Neuronal stem cell (in vitro differentiated cells): ENCODE measurements at regions not wholly inside any gene's neighbourhood (a gene's known extent, or its start where the extent isn't known, plus 50 kb on each side); places are given as distances from the start of the nearest gene placed in this dataset.
"Not testable (repeated sequence)": the region's sequence is repeated elsewhere in the genome, so short reads cannot be mapped to it uniquely, and the experiment has no call there.

Experiments used
- DNase-seq: peaks from one replicate; pipeline ENCODE4 v3.0.0-alpha.2; 2013; ENCODE audit warnings: low spot score
- H2AFZ ChIP-seq: one replicate; pipeline ENCODE4 v1.6.1; 2013; ENCODE audit warnings: mild to moderate bottlenecking, low read length, inconsistent platforms
- H2AK5ac ChIP-seq: 2 replicates; pipeline ENCODE4 v1.6.1; 2013; ENCODE audit warnings: low read depth, mild to moderate bottlenecking, inconsistent platforms, low read length, moderate library complexity, mixed read lengths
- H2BK120ac ChIP-seq: 2 replicates; pipeline ENCODE4 v1.6.1; 2013; ENCODE audit warnings: low read depth, mild to moderate bottlenecking, inconsistent platforms, low read length, moderate library complexity, mixed read lengths
- H2BK12ac ChIP-seq: one replicate; pipeline ENCODE4 v1.6.1; 2013; ENCODE audit warnings: low read length, inconsistent platforms
- H2BK15ac ChIP-seq: 2 replicates; pipeline ENCODE4 v1.6.1; 2013; ENCODE audit warnings: mild to moderate bottlenecking, low read length, inconsistent platforms, mixed read lengths
- H2BK5ac ChIP-seq: one replicate; pipeline ENCODE4 v1.6.1; 2013; ENCODE audit warnings: inconsistent platforms, mild to moderate bottlenecking, low read length, moderate library complexity
- H3K14ac ChIP-seq: one replicate; pipeline ENCODE4 v1.6.1; 2013; ENCODE audit warnings: low read length, inconsistent platforms
- H3K18ac ChIP-seq: 2 replicates; pipeline ENCODE4 v1.6.1; 2013; ENCODE audit warnings: low read length, inconsistent platforms
- H3K23ac ChIP-seq: 2 replicates; pipeline ENCODE4 v1.6.1; 2013; ENCODE audit warnings: low read depth, mild to moderate bottlenecking, mixed read lengths, low read length, inconsistent platforms; ENCODE audit not compliant: poor library complexity
- H3K27ac ChIP-seq: replicated peaks from 3 replicates; pipeline ENCODE4 v1.5.1; 2013; ENCODE audit warnings: low read length, inconsistent platforms
- H3K27me3 ChIP-seq, 3 experiments: 2 replicates each; pipeline ENCODE4 v1.6.1; 2013; ENCODE audit warnings: low read length in 3 of 3, mild to moderate bottlenecking in 2 of 3, inconsistent platforms in 1 of 3, low read depth in 1 of 3, mixed read lengths in 1 of 3, moderate library complexity in 1 of 3; ENCODE audit not compliant: control insufficient read depth in 3 of 3, insufficient read depth in 3 of 3
- H3K36me3 ChIP-seq, 2 donors: replicated peaks in 1 of 2; 2 replicates each; pipeline ENCODE4 v1.6.1; 2013; ENCODE audit warnings: low read length in 2 of 2; ENCODE audit not compliant: control insufficient read depth in 2 of 2, insufficient read depth in 2 of 2
- H3K4ac ChIP-seq: 2 replicates; pipeline ENCODE4 v1.6.1; 2013; ENCODE audit warnings: inconsistent platforms, mild to moderate bottlenecking, low read length, moderate library complexity
- H3K4me1 ChIP-seq, 2 donors: 1 replicate in 1 of 2; 2 replicates in 1 of 2; pipeline ENCODE4 v1.6.1; 2013; ENCODE audit warnings: low read length in 2 of 2, low read depth in 1 of 2; ENCODE audit not compliant: control insufficient read depth in 2 of 2, insufficient read depth in 1 of 2
- H3K4me2 ChIP-seq: one replicate; pipeline ENCODE4 v1.6.1; 2013; ENCODE audit warnings: mild to moderate bottlenecking, low read length, inconsistent platforms; ENCODE audit not compliant: insufficient read depth, poor library complexity, severe bottlenecking
- H3K4me3 ChIP-seq, 2 donors: 2 replicates each; pipeline ENCODE4 v1.5.1; 2013; ENCODE audit warnings: low read length in 2 of 2, mild to moderate bottlenecking in 2 of 2, inconsistent platforms in 1 of 2, moderate library complexity in 1 of 2
- H3K79me1 ChIP-seq: one replicate; pipeline ENCODE4 v1.6.1; 2013; ENCODE audit warnings: low read depth, mild to moderate bottlenecking, inconsistent platforms, low read length, moderate library complexity
- H3K9ac ChIP-seq: one replicate; pipeline ENCODE4 v1.6.1; 2013; ENCODE audit warnings: mild to moderate bottlenecking, low read depth, low read length, inconsistent platforms; ENCODE audit not compliant: poor library complexity
- H3K9me3 ChIP-seq, 2 donors: replicated peaks in 1 of 2; 2 replicates each; pipeline versions ENCODE3 to v1.6.1; 2013; ENCODE audit warnings: low read length in 2 of 2, mild to moderate bottlenecking in 2 of 2, inconsistent platforms in 1 of 2, low read depth in 1 of 2, mixed read lengths in 1 of 2, moderate library complexity in 1 of 2; ENCODE audit not compliant: control insufficient read depth in 2 of 2, insufficient read depth in 1 of 2
- H4K8ac ChIP-seq: one replicate; pipeline ENCODE4 v1.6.1; 2013; ENCODE audit warnings: low read depth, mild to moderate bottlenecking, inconsistent platforms, low read length, moderate library complexity
- H4K91ac ChIP-seq: one replicate; pipeline ENCODE4 v1.6.1; 2013; ENCODE audit warnings: low read length, low read depth, mild to moderate bottlenecking, inconsistent platforms; ENCODE audit not compliant: poor library complexity
- WGBS, 2 donors: extraction: QIAGEN DNeasy Blood & Tissue Kit; methylation state at CpG; one replicate each; pipeline ENCODE4 v1.1.7; 2013; ENCODE audit warnings: missing lambda C conversion rate in 2 of 2, mixed read lengths in 1 of 2; ENCODE audit not compliant: insufficient read length in 2 of 2, insufficient replicate concordance in 1 of 2; ENCODE audit errors: extremely low coverage in 2 of 2; 5-methylcytosine and 5-hydroxymethylcytosine counted together

- Histone ChIP-seq H4K8ac (no peak overlapping the region), H3K79me1 (no peaks in the 10 kb centered on the region), H4K91ac (no peak overlapping the region), H2AFZ (no peak overlapping the region), H2BK5ac (no peak overlapping the region), H3K27ac (no peak overlapping the region), H2BK120ac (no peak overlapping the region), H3K4me3 (no peak overlapping the region), H3K4me1 (peaks cover 0 to 1% of the 10 kb centered on the region in 2 donors), H3K14ac (no peak overlapping the region), H3K4me2 (no peak overlapping the region), H2BK12ac (no peak overlapping the region), H2AK5ac (no peak overlapping the region), H3K9me3 (no peaks in the 10 kb centered on the region), H3K36me3 (no peaks in the 10 kb centered on the region), H3K4ac (no peak overlapping the region), H3K18ac (no peak overlapping the region), H3K27me3 (no peaks in the 10 kb centered on the region), H3K23ac (no peak overlapping the region), H3K9ac (no peak overlapping the region), H2BK15ac (no peak overlapping the region)
- WGBS, 2 donors, result no CpG with 5 or more reads among the region's 4 CpGs
- no peak for DNase-seq
Observed at GRCh38 chr9:104302775-104303174, 201.3 kb upstream of the OR13F1 start.

DNA sequence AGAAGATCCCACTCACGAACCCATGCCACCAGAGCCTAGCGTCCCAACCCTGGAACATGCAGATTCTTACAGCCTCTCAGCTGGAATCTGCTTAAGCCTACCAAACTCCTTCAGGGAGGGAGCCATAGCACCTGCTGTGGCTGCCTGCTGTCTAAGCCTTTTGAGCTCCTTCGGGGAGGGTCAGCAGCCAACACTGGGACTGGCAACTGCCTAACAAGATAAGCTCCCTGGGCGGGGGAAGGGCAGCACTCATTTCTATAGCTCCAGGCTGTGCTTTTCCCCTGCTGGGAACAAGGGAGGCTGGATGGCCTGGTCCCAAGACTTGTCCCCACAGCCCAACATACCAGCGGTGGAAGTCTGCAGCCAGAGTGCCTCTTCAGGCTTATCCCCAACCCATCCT is 199.1 kb upstream of the OR13F1 start:
- Histone ChIP-seq H2BK5ac (no peak overlapping the region), H3K4me2 (no peak overlapping the region), H4K91ac (no peak overlapping the region), H3K9ac (no peak overlapping the region), H3K9me3 (no peaks in the 10 kb centered on the region), H3K27me3 (no peaks in the 10 kb centered on the region), H3K4me3 (no peak overlapping the region), H3K14ac (no peak overlapping the region), H2BK15ac (no peak overlapping the region), H3K36me3 (no peaks in the 10 kb centered on the region), H3K27ac (no peak overlapping the region), H2AFZ (no peak overlapping the region), H4K8ac (no peak overlapping the region), H3K18ac (no peak overlapping the region), H3K23ac (no peak overlapping the region), H2BK120ac (no peak overlapping the region), H3K4me1 (peaks cover 0 to 1% of the 10 kb centered on the region in 2 donors), H3K4ac (no peak overlapping the region), H2AK5ac (no peak overlapping the region), H2BK12ac (no peak overlapping the region), H3K79me1 (no peaks in the 10 kb centered on the region)
- no CpG with 5 or more reads among the region's 5 CpGs for WGBS, 2 donors
- no peak for DNase-seq

DNA sequence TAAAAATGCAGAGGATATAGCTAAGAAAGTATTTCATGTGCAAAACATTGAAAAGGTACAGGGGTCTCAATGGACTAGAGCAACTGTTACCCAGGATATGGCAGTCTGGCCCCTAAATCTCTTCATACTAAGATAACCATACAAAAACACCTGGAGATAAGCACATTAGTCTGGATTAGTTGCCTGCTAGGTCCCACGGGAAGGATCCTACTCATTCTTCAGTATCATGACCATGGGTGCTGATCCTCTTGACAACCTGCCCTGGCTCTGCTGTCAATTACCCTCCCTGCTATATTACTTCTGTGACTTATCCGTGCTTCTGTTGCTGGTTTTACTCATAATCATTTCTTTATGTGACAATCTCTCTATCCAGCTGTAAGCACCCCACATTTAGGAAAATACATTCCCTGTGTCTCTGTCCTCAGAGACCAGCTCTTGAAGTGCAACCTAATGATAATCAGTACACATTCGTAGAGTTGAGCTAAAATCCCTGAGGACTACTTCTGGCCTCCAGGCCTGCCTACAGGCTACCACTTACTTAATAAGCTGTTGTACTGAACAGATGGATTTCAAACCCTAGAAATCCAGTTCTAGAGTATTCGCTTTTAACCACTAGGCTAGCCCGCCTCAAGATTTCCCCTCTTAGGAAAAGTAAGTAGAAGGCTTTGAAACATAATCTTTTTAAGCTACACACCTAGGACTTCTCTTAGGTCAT is 190.5 kb upstream of the OR13F1 start:
- Histone ChIP-seq H4K8ac (no peak overlapping the region), H2BK15ac (no peak overlapping the region), H2BK5ac (no peak overlapping the region), H3K18ac (no peak overlapping the region), H3K79me1 (no peaks in the 10 kb centered on the region), H3K23ac (no peak overlapping the region), H3K4me1 (no peaks in the 10 kb centered on the region), H2AFZ (no peak overlapping the region), H3K4ac (no peak overlapping the region), H2AK5ac (no peak overlapping the region), H3K9ac (no peak overlapping the region), H4K91ac (no peak overlapping the region), H3K14ac (no peak overlapping the region), H3K27me3 (no peaks in the 10 kb centered on the region), H3K27ac (no peak overlapping the region), H3K4me2 (no peak overlapping the region), H2BK12ac (no peak overlapping the region), H3K9me3 (no peaks in the 10 kb centered on the region), H2BK120ac (no peak overlapping the region), H3K4me3 (no peak overlapping the region), H3K36me3 (no peaks in the 10 kb centered on the region)
- DNase-seq, result no peak
- WGBS, 2 donors, result no CpG with 5 or more reads among the region's 5 CpGs

DNA sequence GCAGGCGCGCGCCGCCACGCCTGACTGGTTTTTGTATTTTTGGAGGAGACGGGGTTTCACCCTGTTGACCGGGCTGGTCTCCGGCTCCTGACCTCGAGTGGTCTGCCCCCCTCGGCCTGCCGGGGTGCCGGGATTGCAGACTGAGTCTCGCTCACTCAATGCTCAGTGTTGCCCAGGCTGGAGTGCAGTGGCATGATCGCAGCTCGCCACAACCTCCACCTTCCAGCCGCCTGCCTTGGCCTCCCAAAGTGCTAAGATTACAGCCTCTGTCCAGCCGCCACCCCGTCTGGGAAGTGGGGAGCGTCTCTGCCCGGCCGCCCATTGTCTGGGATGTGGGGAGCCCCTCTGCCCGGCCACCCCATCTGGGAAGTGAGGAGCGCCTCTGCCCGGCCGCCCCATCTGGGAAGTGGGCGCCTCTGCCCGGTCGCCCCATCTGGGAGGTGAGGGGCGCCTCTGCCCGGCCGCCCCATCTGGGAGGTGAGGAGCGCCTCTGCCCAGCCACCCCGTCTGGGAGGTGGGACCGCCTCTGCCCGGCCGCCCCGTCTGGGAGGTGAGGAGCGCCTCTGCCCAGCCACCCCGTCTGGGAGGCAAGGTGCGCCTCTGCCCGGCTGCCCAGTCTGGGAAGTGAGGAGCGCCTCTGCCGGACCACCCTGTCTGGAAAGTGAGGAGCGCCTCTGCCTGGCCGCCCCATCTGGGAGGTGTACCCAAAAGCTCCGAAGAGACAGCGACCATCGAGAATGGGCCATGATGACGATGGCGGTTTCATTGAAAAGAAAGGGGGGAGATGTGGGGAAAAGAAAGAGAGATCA is 187.7 kb upstream of the OR13F1 start:
- not testable (repeated sequence) for H3K4ac ChIP-seq, H3K4me3 ChIP-seq, H2BK12ac ChIP-seq, H4K91ac ChIP-seq, H4K8ac ChIP-seq, H3K36me3 ChIP-seq, H3K18ac ChIP-seq, H3K9ac ChIP-seq, H3K4me1 ChIP-seq, H3K27me3 ChIP-seq, H3K14ac ChIP-seq, H2BK15ac ChIP-seq, H3K79me1 ChIP-seq, H2BK120ac ChIP-seq, H3K27ac ChIP-seq, H3K23ac ChIP-seq, H2BK5ac ChIP-seq, H2AFZ ChIP-seq, H3K4me2 ChIP-seq, DNase-seq, H2AK5ac ChIP-seq, H3K9me3 ChIP-seq
- WGBS, 2 donors, result no CpG with 5 or more reads among the region's 50 CpGs
